SJSA1 (cell line): ENCODE measurements at regions not wholly inside any gene's neighbourhood (a gene's known extent, or its start where the extent isn't known, plus 50 kb on each side); places are given as distances from the start of the nearest gene placed in this dataset.

Experiments used
- DNase-seq, 2 experiments: peaks; one replicate each; pipeline ENCODE4 v3.0.0-alpha.2; 2015 to 2020; ENCODE audit warnings: low spot score in 2 of 2, low read depth in 1 of 2
- H3K27ac ChIP-seq: fragments of 250-450 bp; sonication (Bioruptor Pico); 2 replicates; pipeline ENCODE4 v1.5.1; 2020; ENCODE audit warnings: mild to moderate bottlenecking, moderate library complexity
- H3K27me3 ChIP-seq: fragments of 250-450 bp; sonication (Bioruptor Pico); replicated peaks from 2 replicates; pipeline ENCODE4 v1.5.1; 2020; ENCODE audit warnings: mild to moderate bottlenecking, moderate library complexity
- H3K36me3 ChIP-seq: fragments of 250-450 bp; sonication (Bioruptor Pico); 2 replicates; pipeline ENCODE4 v1.5.1; 2020; ENCODE audit warnings: mild to moderate bottlenecking
- H3K4me1 ChIP-seq: fragments of 250-450 bp; sonication (Bioruptor Pico); replicated peaks from 2 replicates; pipeline ENCODE4 v1.6.1; 2021; ENCODE audit warnings: mild to moderate bottlenecking
- H3K4me3 ChIP-seq: fragments of 250-450 bp; sonication (Bioruptor Pico); 2 replicates; pipeline ENCODE4 v1.5.1; 2020; ENCODE audit warnings: mild to moderate bottlenecking
- H3K9me3 ChIP-seq: fragments of 250-450 bp; sonication (Bioruptor Pico); replicated peaks from 2 replicates; pipeline ENCODE4 v1.5.1; 2020; ENCODE audit warnings: mild to moderate bottlenecking

- H3K27me3 ChIP-seq: no peaks in the 10 kb centered on the region
Measured at GRCh38 chr5:108661024-108661423, 86.7 kb upstream of the FER start.

GRCh38 chr5:108660291-108660690 is 87.4 kb upstream of the FER start:
- Histone ChIP-seq H3K27me3 (no peaks in the 10 kb centered on the region), H3K9me3 (no peaks in the 10 kb centered on the region)

More at GRCh38 chr5:108661024-108661423, 86.7 kb upstream of the FER start:
- H3K36me3 ChIP-seq: no peaks in the 10 kb centered on the region
- H3K27ac ChIP-seq: no peak overlapping the region
- no peak for DNase-seq
- H3K9me3 ChIP-seq: no peaks in the 10 kb centered on the region
- no peaks in the 10 kb centered on the region for H3K4me1 ChIP-seq
- no peak overlapping the region for H3K4me3 ChIP-seq

GRCh38 chr5:108659531-108659930 is 88.2 kb upstream of the FER start:
- H3K27ac ChIP-seq: no peak overlapping the region
- H3K9me3 ChIP-seq: no peaks in the 10 kb centered on the region
- no peaks in the 10 kb centered on the region for H3K27me3 ChIP-seq
- DNase-seq: no peak
- no peaks in the 10 kb centered on the region for H3K4me1 ChIP-seq
- no peaks in the 10 kb centered on the region for H3K36me3 ChIP-seq
- no peak overlapping the region for H3K4me3 ChIP-seq

More at GRCh38 chr5:108660291-108660690, 87.4 kb upstream of the FER start:
- Histone ChIP-seq H3K4me1 (no peaks in the 10 kb centered on the region), H3K36me3 (no peaks in the 10 kb centered on the region), H3K4me3 (no peak overlapping the region), H3K27ac (no peak overlapping the region)
- DNase-seq: no peak

GRCh38 chr5:108655750-108656450 is 91.8 kb upstream of the FER start:
- Histone ChIP-seq H3K27me3 (no peaks in the 10 kb centered on the region), H3K9me3 (no peaks in the 10 kb centered on the region), H3K4me3 (no peak overlapping the region), H3K36me3 (no peaks in the 10 kb centered on the region), H3K27ac (no peak overlapping the region), H3K4me1 (no peaks in the 10 kb centered on the region)
- no peak for DNase-seq

GRCh38 chr5:108654051-108654450 is 93.6 kb upstream of the FER start:
- DNase-seq: no peak
- H3K36me3 ChIP-seq: no peaks in the 10 kb centered on the region
- H3K27ac ChIP-seq: no peak overlapping the region
- H3K4me3 ChIP-seq: no peak overlapping the region
- H3K27me3 ChIP-seq: no peaks in the 10 kb centered on the region
- no peaks in the 10 kb centered on the region for H3K9me3 ChIP-seq
- H3K4me1 ChIP-seq: no peaks in the 10 kb centered on the region

GRCh38 chr5:108653201-108653600 is 94.5 kb upstream of the FER start:
- DNase-seq: no peak
- H3K4me3 ChIP-seq: no peak overlapping the region
- H3K27ac ChIP-seq: no peak overlapping the region
- no peaks in the 10 kb centered on the region for H3K27me3 ChIP-seq
- no peaks in the 10 kb centered on the region for H3K9me3 ChIP-seq
- no peaks in the 10 kb centered on the region for H3K36me3 ChIP-seq
- H3K4me1 ChIP-seq: no peaks in the 10 kb centered on the region

GRCh38 chr5:108650997-108651396 is 96.7 kb upstream of the FER start:
- H3K36me3 ChIP-seq: no peaks in the 10 kb centered on the region
- no peaks in the 10 kb centered on the region for H3K27me3 ChIP-seq
- no peak for DNase-seq
- no peak overlapping the region for H3K4me3 ChIP-seq
- no peaks in the 10 kb centered on the region for H3K9me3 ChIP-seq
- H3K4me1 ChIP-seq: no peaks in the 10 kb centered on the region
- H3K27ac ChIP-seq: no peak overlapping the region

- H3K9me3 ChIP-seq: no peaks in the 10 kb centered on the region
- no peak for DNase-seq
- no peaks in the 10 kb centered on the region for H3K27me3 ChIP-seq
- no peaks in the 10 kb centered on the region for H3K4me1 ChIP-seq
- H3K4me3 ChIP-seq: no peak overlapping the region
- no peak overlapping the region for H3K27ac ChIP-seq
- no peaks in the 10 kb centered on the region for H3K36me3 ChIP-seq
Measured at GRCh38 chr5:108649646-108650045, 98.1 kb upstream of the FER start.

- Histone ChIP-seq H3K27me3 (no peaks in the 10 kb centered on the region), H3K27ac (no peak overlapping the region), H3K4me1 (no peaks in the 10 kb centered on the region), H3K9me3 (no peaks in the 10 kb centered on the region), H3K4me3 (no peak overlapping the region), H3K36me3 (no peaks in the 10 kb centered on the region)
- no peak for DNase-seq
Measured at GRCh38 chr5:108649106-108649505, 98.6 kb upstream of the FER start.

GRCh38 chr5:108642170-108642906 is 105.4 kb upstream of the FER start:
- peak; percentile 64 to 68 for DNase-seq
- no peaks in the 10 kb centered on the region for H3K4me1 ChIP-seq
- no peaks in the 10 kb centered on the region for H3K27me3 ChIP-seq
- no peak overlapping the region for H3K27ac ChIP-seq
- no peaks in the 10 kb centered on the region for H3K36me3 ChIP-seq
- H3K9me3 ChIP-seq: no peaks in the 10 kb centered on the region
- H3K4me3 ChIP-seq: no peak overlapping the region

GRCh38 chr5:108641596-108641995 is 106.1 kb upstream of the FER start:
- no peak for DNase-seq
- Histone ChIP-seq H3K4me3 (no peak overlapping the region), H3K4me1 (no peaks in the 10 kb centered on the region), H3K9me3 (no peaks in the 10 kb centered on the region), H3K27ac (no peak overlapping the region), H3K36me3 (no peaks in the 10 kb centered on the region), H3K27me3 (no peaks in the 10 kb centered on the region)

GRCh38 chr5:108639366-108639765 is 108.3 kb upstream of the FER start:
- no peaks in the 10 kb centered on the region for H3K4me1 ChIP-seq
- H3K9me3 ChIP-seq: no peaks in the 10 kb centered on the region
- DNase-seq: no peak
- H3K4me3 ChIP-seq: no peak overlapping the region
- H3K27ac ChIP-seq: no peak overlapping the region
- no peaks in the 10 kb centered on the region for H3K27me3 ChIP-seq
- no peaks in the 10 kb centered on the region for H3K36me3 ChIP-seq

GRCh38 chr5:108638021-108638420 is 109.7 kb upstream of the FER start:
- H3K9me3 ChIP-seq: no peaks in the 10 kb centered on the region
- no peaks in the 10 kb centered on the region for H3K27me3 ChIP-seq
- DNase-seq: no peak
- no peak overlapping the region for H3K27ac ChIP-seq
- no peak overlapping the region for H3K4me3 ChIP-seq
- no peaks in the 10 kb centered on the region for H3K36me3 ChIP-seq
- H3K4me1 ChIP-seq: no peaks in the 10 kb centered on the region

GRCh38 chr5:108637134-108637533 is 110.6 kb upstream of the FER start:
- DNase-seq: no peak
- Histone ChIP-seq H3K9me3 (no peaks in the 10 kb centered on the region), H3K36me3 (no peaks in the 10 kb centered on the region), H3K27ac (no peak overlapping the region), H3K27me3 (no peaks in the 10 kb centered on the region), H3K4me3 (no peak overlapping the region), H3K4me1 (no peaks in the 10 kb centered on the region)
